Parathyroid adenoma (tissue), 2 donors: ENCODE measurements at regions not wholly inside any gene's neighbourhood (a gene's known extent, or its start where the extent isn't known, plus 50 kb on each side); places are given as distances from the start of the nearest gene placed in this dataset.

Source experiments
- H2AFZ ChIP-seq: fragments of 300-600 bp; sonication (generic); one replicate; pipeline ENCODE4 v1.7.0; 2017; ENCODE audit warnings: antibody characterized with exemption, mild to moderate bottlenecking
- H3K27ac ChIP-seq: fragments of 300-600 bp; sonication (generic); one replicate; pipeline ENCODE4 v1.7.0; 2017
- H3K27me3 ChIP-seq: fragments of 300-600 bp; sonication (generic); one replicate; pipeline ENCODE4 v1.7.0; 2017; ENCODE audit warnings: low read length; ENCODE audit not compliant: control insufficient read depth, insufficient read depth
- H3K36me3 ChIP-seq: fragments of 300-600 bp; sonication (generic); one replicate; pipeline ENCODE4 v1.7.0; 2017; ENCODE audit warnings: low read length; ENCODE audit not compliant: control insufficient read depth, insufficient read depth
- H3K4me1 ChIP-seq: fragments of 300-600 bp; sonication (generic); one replicate; pipeline ENCODE4 v1.7.0; 2017; ENCODE audit warnings: control low read depth
- H3K4me2 ChIP-seq: fragments of 300-600 bp; sonication (generic); one replicate; pipeline ENCODE4 v1.7.0; 2017; ENCODE audit warnings: low read length
- H3K4me3 ChIP-seq: fragments of 300-600 bp; sonication (generic); one replicate; pipeline ENCODE4 v1.7.0; 2017; ENCODE audit warnings: low read depth, low read length
- H3K79me2 ChIP-seq: fragments of 300-600 bp; sonication (generic); one replicate; pipeline ENCODE4 v1.7.0; 2017; ENCODE audit warnings: control low read depth
- H3K9ac ChIP-seq: fragments of 300-600 bp; sonication (generic); one replicate; pipeline ENCODE4 v1.7.0; 2017; ENCODE audit warnings: mild to moderate bottlenecking
- H3K9me3 ChIP-seq: fragments of 300-600 bp; sonication (generic); one replicate; pipeline ENCODE4 v1.7.0; 2017; ENCODE audit warnings: low read length; ENCODE audit not compliant: control insufficient read depth
- CTCF ChIP-seq: fragments of 300-600 bp; sonication (generic); IDR thresholded peaks from one replicate; pipeline ENCODE4 v1.7.0; 2017; ENCODE audit warnings: antibody characterized with exemption, mild to moderate bottlenecking
- donor health status: primary hyperparathyroidism.

- Histone ChIP-seq H3K27ac (no peak overlapping the region), H3K4me2 (no peak overlapping the region), H3K36me3 (no peaks in the 10 kb centered on the region), H3K79me2 (peaks cover 51% of the 10 kb centered on the region), H3K9ac (no peak overlapping the region), H2AFZ (no peak overlapping the region), H3K27me3 (no peaks in the 10 kb centered on the region), H3K4me1 (peaks cover 23% of the 10 kb centered on the region), H3K4me3 (no peak overlapping the region), H3K9me3 (no peaks in the 10 kb centered on the region)
- no peak for TF ChIP-seq CTCF
Observed at GRCh38 chr17:77427391-77427991, 286.7 kb downstream of the SEC14L1 start.

GRCh38 chr17:77428020-77428748, 287.4 kb downstream of the SEC14L1 start:
- no peak for TF ChIP-seq CTCF
- Histone ChIP-seq H3K4me2 (no peak overlapping the region), H3K4me1 (peaks cover 16% of the 10 kb centered on the region), H3K9ac (no peak overlapping the region), H3K27ac (no peak overlapping the region), H3K4me3 (no peak overlapping the region), H3K79me2 (peaks cover 52% of the 10 kb centered on the region), H3K9me3 (no peaks in the 10 kb centered on the region), H3K27me3 (no peaks in the 10 kb centered on the region), H3K36me3 (no peaks in the 10 kb centered on the region), H2AFZ (no peak overlapping the region)

- TF ChIP-seq CTCF = no peak
- Histone ChIP-seq H3K27ac (no peak overlapping the region), H3K9ac (no peak overlapping the region), H2AFZ (no peak overlapping the region), H3K4me1 (peaks cover 12% of the 10 kb centered on the region), H3K79me2 (peaks cover 54% of the 10 kb centered on the region), H3K9me3 (no peaks in the 10 kb centered on the region), H3K27me3 (no peaks in the 10 kb centered on the region), H3K4me2 (no peak overlapping the region), H3K36me3 (no peaks in the 10 kb centered on the region), H3K4me3 (no peak overlapping the region)
Observed at GRCh38 chr17:77428749-77429368, 288.1 kb downstream of the SEC14L1 start.

GRCh38 chr17:77429369-77429968, 288.7 kb downstream of the SEC14L1 start:
- Histone ChIP-seq H3K4me3 (no peak overlapping the region), H3K4me1 (peaks cover 12% of the 10 kb centered on the region), H3K4me2 (no peak overlapping the region), H3K36me3 (no peaks in the 10 kb centered on the region), H3K27me3 (no peaks in the 10 kb centered on the region), H2AFZ (no peak overlapping the region), H3K27ac (peak overlapping the region; percentile 34), H3K9ac (no peak overlapping the region), H3K79me2 (peaks cover 54% of the 10 kb centered on the region), H3K9me3 (no peaks in the 10 kb centered on the region)
- TF ChIP-seq CTCF = no peak
